HEK293T (cell line): ENCODE measurements at regions not wholly inside any gene's neighbourhood (a gene's known extent, or its start where the extent isn't known, plus 50 kb on each side); places are given as distances from the start of the nearest gene placed in this dataset.

Source experiments
- BHLHE40 ChIP-seq: fragments of 450-650 bp; IDR thresholded peaks from 2 replicates; pipeline ENCODE4 v1.6.1; 2016; ENCODE audit warnings: mild to moderate bottlenecking, moderate library complexity, borderline replicate concordance
- CTBP1 ChIP-seq: fragments of 450-650 bp; IDR thresholded peaks from 2 replicates; pipeline ENCODE4 v1.6.1; 2016; ENCODE audit warnings: borderline replicate concordance
- ELF4 ChIP-seq: fragments of 450-650 bp; IDR thresholded peaks from 2 replicates; pipeline ENCODE4 v1.6.1; 2017; ENCODE audit warnings: antibody characterized with exemption
- FOXA1 ChIP-seq: fragments of 450-650 bp; IDR thresholded peaks from 2 replicates; pipeline ENCODE4 v1.6.1; 2016; ENCODE audit warnings: mild to moderate bottlenecking
- FOXK2 ChIP-seq: fragments of 450-650 bp; IDR thresholded peaks from 2 replicates; pipeline ENCODE4 v1.6.1; 2016; ENCODE audit warnings: mild to moderate bottlenecking
- L3MBTL2 ChIP-seq: fragments of 450-650 bp; conservative IDR thresholded peaks from 2 replicates; pipeline ENCODE4 v1.6.1; 2016; ENCODE audit warnings: mild to moderate bottlenecking
- NFRKB ChIP-seq: fragments of 450-650 bp; IDR thresholded peaks from 2 replicates; pipeline ENCODE4 v1.6.1; 2016; ENCODE audit warnings: mild to moderate bottlenecking, moderate library complexity
- PKNOX1 ChIP-seq: fragments of 450-650 bp; IDR thresholded peaks from 2 replicates; pipeline ENCODE4 v1.6.1; 2016
- SP1 ChIP-seq: fragments of 450-650 bp; IDR thresholded peaks from 2 replicates; pipeline ENCODE4 v1.6.1; 2017
- SUZ12 ChIP-seq: fragments of 450-650 bp; IDR thresholded peaks from 2 replicates; pipeline ENCODE4 v1.6.1; 2016; ENCODE audit warnings: mild to moderate bottlenecking

DNA sequence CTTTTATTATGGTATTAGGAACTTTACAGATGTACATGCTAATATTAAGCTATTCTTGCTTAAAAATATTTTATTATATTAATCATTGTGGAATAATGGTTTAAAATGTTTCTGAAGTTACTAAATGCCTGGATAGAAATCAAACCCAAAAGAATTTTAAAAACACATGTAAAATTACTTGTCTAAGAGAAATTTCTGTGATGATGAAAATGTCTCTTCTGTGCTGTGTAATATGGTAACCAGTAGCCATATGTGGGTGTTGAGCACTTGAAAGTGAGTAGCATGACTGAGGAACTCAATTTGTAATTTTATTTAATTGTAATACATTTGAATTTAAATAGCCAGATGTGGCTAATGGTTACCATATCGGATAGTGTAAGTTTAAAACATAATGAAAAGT is 66.7 kb upstream of the HSPB3 start:
- TF ChIP-seq SP1 (no peak), NFRKB (no peak), BHLHE40 (no peak), FOXK2 (no peak), L3MBTL2 (no peak), SUZ12 (no peak), ELF4 (no peak), PKNOX1 (no peak), FOXA1 (no peak), CTBP1 (no peak)
